GM19372 (cell line): ENCODE measurements at regions not wholly inside any gene's neighbourhood (a gene's known extent, or its start where the extent isn't known, plus 50 kb on each side); places are given as distances from the start of the nearest gene placed in this dataset.

Experiments
- ATAC-seq: cut with Tn5 transposase; IDR thresholded peaks from one replicate; pipeline ENCODE4 v1.9.1; 2021; ENCODE audit warnings: mild to moderate bottlenecking, low read depth, moderate library complexity; ENCODE audit not compliant: unreplicated experiment

DNA sequence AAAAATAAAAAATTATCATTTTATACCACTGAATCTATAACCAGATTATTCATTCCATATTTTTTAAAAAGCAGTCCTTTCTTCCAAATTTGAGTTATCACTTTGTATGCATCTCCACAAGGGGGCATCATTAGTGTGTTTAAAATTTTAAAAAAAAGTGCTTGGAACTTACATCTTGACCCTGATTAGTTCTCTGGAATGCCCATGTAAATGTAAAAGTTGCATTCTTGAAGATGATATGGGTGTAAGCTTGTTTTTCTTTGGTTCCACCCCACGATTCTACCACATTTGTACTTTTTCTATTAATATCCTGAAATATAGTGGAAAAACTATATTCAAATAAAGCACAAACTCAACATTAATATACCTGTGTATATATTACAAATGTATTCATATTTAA lies 144.9 kb downstream of the ELAPOR2 start:
- no peak for ATAC-seq
